ENCODE measurements at regions not wholly inside any gene's neighbourhood (a gene's known extent, or its start where the extent isn't known, plus 50 kb on each side); places are given as distances from the start of the nearest gene placed in this dataset.

DNA sequence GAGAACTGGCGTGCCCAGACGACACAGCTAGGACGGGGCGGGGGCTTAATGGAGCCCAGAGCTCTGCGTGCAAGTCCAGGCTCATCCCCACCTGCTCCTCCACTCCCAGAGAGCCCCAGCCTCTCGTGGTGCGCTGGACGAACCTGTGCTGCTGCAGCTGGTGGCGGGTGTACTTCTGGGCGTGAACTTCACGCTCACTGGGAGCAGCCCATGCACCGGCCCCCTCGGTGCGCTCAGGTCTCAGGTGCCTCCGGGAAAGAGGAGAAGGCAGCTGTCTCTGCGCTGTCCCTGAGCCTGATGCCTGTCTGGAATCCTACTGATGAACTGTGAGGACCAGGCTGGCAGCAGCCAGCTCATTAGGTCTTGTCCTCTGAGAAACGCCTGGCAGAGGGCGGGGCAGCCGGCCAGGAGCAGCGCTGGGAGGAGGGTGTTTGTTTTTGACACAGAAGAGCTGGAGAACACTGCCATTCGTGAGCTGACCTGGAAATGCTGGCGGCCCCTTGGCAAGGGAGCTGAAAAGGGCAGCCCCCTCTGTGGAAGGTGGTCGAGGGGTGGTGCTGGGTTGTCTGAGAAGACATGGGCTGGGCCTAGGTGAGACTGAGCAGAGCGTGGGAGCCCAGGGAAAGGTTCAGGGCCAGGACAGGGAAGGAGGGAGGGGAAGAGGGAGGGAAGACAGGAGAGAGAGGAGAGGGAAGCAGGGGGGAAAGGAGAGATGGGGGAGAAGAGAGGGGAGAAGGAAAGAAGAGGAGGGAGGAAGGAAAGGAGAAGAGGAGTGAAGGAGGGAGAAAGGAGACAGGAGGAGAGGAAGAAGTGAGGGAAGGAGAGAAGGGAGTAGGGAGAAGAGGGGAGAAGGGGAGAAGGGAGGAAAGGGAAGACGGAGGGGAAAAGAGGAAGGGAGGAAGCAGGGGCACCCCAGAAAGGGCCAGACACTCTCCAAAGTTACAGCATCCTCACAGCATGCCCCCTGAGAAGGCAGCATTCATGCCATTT, 53.5 kb upstream of the TNS3 start:
- TF ChIP-seq CTCF (IDR thresholded peaks at IDR 0.05): no peak

DNA sequence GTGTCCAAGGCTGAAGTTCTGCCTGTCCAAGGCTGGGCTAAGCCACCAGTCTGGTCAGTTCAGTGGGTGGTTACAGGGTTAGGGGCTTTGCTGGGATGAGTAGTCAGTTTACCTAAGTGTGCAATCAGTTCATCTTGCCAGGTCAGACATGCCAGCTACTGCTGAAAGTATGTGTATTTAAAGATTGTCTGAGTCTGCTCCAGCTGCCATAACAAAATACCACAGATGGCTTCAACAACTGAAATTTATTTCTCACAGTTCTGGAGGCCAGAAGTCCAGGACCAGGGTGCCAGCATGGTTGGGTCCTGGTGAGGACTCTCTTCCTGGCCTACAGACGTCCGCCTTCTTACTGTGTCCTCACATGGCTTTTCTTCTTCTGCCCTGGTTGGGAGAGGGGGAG, 52.4 kb upstream of the TNS3 start:
- TF ChIP-seq CTCF (IDR thresholded peaks at IDR 0.05): no peak

- no peak for TF ChIP-seq CTCF (IDR thresholded peaks at IDR 0.05)
Observed at GRCh38 chr7:47633134-47633533, 51.2 kb upstream of the TNS3 start.

Measured in LNCAP (cell line).